Adrenal gland (tissue), 5 donors: ENCODE measurements at regions not wholly inside any gene's neighbourhood (a gene's known extent, or its start where the extent isn't known, plus 50 kb on each side); places are given as distances from the start of the nearest gene placed in this dataset.

Source experiments
- CTCF ChIP-seq, 6 experiments: fragments of 450-650 bp in 4 of 6; fragments of 200-600 bp in 2 of 6; sonication (generic) in 1 of 6; IDR thresholded peaks; 1 replicate in 5 of 6; 2 replicates in 1 of 6; pipeline versions ENCODE4 v1.5.1 to v1.8.0; 2016 to 2021; ENCODE audit warnings: antibody characterized with exemption in 6 of 6, mild to moderate bottlenecking in 2 of 6, moderate library complexity in 1 of 6
- POLR2A ChIP-seq, 2 donors: fragments of 450-650 bp; IDR thresholded peaks; one replicate each; pipeline ENCODE4 v1.6.1; 2017; ENCODE audit warnings: antibody characterized with exemption in 2 of 2, mild to moderate bottlenecking in 2 of 2, moderate library complexity in 1 of 2
- donor health status: DM: no; HTN: no; CAD: no.

DNA sequence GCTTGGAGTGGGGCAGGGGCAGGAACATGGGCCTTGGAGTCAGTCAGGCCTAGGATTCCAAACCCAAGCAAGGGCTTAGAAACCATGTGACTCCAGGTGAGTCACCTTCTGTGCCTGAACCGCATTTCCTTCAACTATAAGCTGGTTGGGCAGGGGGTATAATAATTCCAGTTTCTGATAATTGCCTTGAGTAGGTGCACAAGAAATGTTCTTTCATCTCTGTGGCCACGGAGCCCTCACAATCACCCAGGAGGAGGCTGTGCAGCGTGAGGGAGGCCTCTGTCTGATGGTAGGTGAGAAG lies 112.1 kb upstream of the HAAO start:
- no peak for TF ChIP-seq CTCF (IDR thresholded peaks at IDR 0.05)
- no peak for TF ChIP-seq POLR2A (IDR thresholded peaks at IDR 0.05)
